ENCODE measurements at regions not wholly inside any gene's neighbourhood (a gene's known extent, or its start where the extent isn't known, plus 50 kb on each side); places are given as distances from the start of the nearest gene placed in this dataset.

DNA sequence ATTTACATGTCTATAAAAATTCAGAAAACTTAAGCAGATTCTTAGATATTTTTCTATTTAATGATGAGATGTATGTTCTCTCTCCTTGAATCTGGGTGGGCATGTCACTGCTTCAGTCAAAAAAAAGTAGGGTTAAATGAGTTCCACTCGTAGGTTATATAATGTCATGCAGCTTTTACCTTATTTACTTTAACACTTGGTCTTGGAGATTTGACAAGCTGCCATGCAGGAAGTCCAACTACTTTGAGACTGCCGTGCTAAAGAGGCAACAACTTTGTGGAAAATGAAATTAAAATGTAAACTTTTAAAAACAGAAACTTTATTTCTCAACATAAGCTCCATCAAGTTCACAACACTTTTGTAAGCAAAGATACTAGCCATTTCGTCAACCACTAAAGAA is 1336.0 kb upstream of the CDH8 start:
- H3K4me1 ChIP-seq, result no peaks in the 10 kb centered on the region
- 29 to 36% (median 33%) methylated on average over 3 of the region's 3 CpGs for WGBS, 4 donors
- no peaks in the 10 kb centered on the region for H3K9me3 ChIP-seq
- ATAC-seq, result no peak
- no peak for DNase-seq
- intact Hi-C loops (cut with DNase I), result no loop called here
- H3K27me3 ChIP-seq, result no peaks in the 10 kb centered on the region
- H3K36me3 ChIP-seq, result no peaks in the 10 kb centered on the region
- no peak overlapping the region for H3K4me3 ChIP-seq
- TF ChIP-seq POLR2A (IDR thresholded peaks at IDR 0.05), result no peak
- TF ChIP-seq, protein P1, sequence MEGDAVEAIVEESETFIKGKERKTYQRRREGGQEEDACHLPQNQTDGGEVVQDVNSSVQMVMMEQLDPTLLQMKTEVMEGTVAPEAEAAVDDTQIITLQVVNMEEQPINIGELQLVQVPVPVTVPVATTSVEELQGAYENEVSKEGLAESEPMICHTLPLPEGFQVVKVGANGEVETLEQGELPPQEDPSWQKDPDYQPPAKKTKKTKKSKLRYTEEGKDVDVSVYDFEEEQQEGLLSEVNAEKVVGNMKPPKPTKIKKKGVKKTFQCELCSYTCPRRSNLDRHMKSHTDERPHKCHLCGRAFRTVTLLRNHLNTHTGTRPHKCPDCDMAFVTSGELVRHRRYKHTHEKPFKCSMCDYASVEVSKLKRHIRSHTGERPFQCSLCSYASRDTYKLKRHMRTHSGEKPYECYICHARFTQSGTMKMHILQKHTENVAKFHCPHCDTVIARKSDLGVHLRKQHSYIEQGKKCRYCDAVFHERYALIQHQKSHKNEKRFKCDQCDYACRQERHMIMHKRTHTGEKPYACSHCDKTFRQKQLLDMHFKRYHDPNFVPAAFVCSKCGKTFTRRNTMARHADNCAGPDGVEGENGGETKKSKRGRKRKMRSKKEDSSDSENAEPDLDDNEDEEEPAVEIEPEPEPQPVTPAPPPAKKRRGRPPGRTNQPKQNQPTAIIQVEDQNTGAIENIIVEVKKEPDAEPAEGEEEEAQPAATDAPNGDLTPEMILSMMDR (IDR thresholded peaks at IDR 0.05), result no peak
- no peak overlapping the region for H3K27ac ChIP-seq

DNA sequence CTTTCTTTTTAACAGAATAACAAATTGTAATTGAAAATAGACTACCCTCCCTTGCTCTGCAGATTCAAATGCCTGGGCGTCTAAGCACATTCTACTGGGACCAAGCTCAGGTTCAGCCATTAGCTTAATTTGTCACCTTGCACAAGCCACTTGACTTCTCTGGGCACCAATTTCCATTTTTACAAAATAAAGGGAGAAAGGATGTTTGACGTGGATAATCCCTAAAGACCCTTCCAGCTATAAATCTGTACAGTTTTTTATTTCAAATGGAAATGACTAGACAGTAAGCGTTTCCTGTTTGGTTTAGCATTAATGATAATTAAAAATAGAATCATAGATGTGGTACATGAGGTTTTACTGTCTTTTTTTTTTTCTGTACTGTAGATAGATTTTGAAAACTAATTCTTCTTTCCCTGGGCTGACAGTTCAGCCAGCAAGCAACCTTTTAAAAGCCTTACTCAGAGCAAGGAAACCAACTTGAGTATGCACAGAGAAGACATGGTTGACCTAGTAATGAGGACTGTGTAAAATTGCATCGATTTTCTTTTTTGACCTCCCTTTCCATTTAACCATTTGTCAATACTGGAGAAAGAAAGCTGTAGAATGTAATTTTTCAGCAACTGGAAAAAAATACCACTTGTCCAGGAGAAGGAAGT is 1329.5 kb upstream of the CDH8 start:
- Histone ChIP-seq H3K27ac (no peak overlapping the region), H3K4me3 (no peak overlapping the region), H3K4me1 (no peaks in the 10 kb centered on the region), H3K36me3 (no peaks in the 10 kb centered on the region), H3K9me3 (no peaks in the 10 kb centered on the region), H3K27me3 (no peaks in the 10 kb centered on the region)
- DNase-seq (no peak), ATAC-seq (no peak)
- TF ChIP-seq, protein P1 (IDR thresholded peaks at IDR 0.05), result no peak
- TF ChIP-seq POLR2A (IDR thresholded peaks at IDR 0.05), result no peak
- intact Hi-C loops (cut with DNase I), result loop anchor here in 2 of 10 donors (10.0 kb wide), 1 partner anchor 689 kb away; no protein-coding TSS in a partner anchor
- WGBS, 4 donors, result 54 to 72% (median 61%) methylated on average over 4 of the region's 4 CpGs

DNA sequence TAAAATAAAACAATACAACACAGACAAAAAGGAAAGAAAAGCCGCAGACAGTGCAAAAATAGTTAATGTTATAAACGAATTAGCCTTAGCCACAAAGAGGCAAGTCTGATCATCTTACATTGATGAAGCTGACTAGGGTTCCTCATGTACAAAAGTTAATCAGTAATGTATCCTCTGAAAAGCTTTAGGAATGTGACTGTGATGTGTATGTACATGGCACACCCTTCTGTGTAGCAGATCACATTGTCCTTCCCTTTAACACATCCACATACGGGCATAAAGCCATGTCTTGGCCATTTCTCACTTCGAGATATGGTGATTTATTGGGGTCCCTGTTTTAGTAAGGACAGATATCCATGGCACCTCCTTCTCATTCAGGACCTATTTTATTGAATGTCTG is 1327.5 kb upstream of the CDH8 start:
- WGBS, 4 donors, result 71 to 80% (median 75%) methylated on average over 4 of the region's 4 CpGs
- Histone ChIP-seq H3K4me1 (no peaks in the 10 kb centered on the region), H3K27me3 (no peaks in the 10 kb centered on the region), H3K4me3 (no peak overlapping the region), H3K27ac (no peak overlapping the region), H3K9me3 (no peaks in the 10 kb centered on the region), H3K36me3 (no peaks in the 10 kb centered on the region)
- no peak for ATAC-seq
- intact Hi-C loops (cut with DNase I), result loop anchor here in 4 of 10 donors (5.0 to 10.0 kb wide), 2 partner anchors 691 to 1754 kb away; no protein-coding TSS in a partner anchor
- no peak for DNase-seq
- TF ChIP-seq, protein P1 (IDR thresholded peaks at IDR 0.05), result no peak
- TF ChIP-seq POLR2A (IDR thresholded peaks at IDR 0.05), result no peak

DNA sequence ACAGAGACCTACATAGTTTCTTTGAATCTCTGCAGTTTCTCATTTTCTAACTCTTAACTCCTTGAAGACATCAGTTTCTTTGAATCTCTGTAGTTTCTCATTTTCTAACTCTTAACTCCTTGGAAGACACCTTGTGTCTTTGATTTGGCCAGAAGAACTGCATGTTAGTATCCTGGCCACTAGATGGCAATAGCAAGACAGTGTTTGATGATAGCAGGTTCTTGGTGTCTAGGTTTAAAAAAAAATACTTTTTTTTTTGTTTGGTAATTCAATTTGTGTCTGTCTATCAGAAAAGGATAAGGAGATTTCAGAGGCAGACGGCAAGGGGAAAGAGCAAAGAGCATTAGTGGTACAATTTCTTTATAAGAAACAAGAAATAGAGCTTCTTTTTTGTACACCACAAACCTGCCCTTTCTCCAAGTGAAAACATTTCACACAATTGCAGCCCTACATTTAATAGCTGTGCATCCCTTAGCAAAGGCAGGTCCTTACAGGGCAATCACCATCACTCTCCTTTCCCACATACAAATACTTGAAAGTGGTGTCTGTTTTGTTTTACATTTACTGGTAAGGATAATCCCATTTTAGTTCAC is 1324.9 kb upstream of the CDH8 start:
- ATAC-seq, result peak in 1 of 4 donors; percentile 45
- no peak overlapping the region for H3K27ac ChIP-seq
- H3K36me3 ChIP-seq, result no peaks in the 10 kb centered on the region
- TF ChIP-seq, protein P1 (IDR thresholded peaks at IDR 0.05), result peak; percentile 61 to 81 (median 69)
- TF ChIP-seq POLR2A (IDR thresholded peaks at IDR 0.05), result no peak
- no peaks in the 10 kb centered on the region for H3K27me3 ChIP-seq
- DNase-seq, result no peak
- H3K4me1 ChIP-seq, result no peaks in the 10 kb centered on the region
- no peak overlapping the region for H3K4me3 ChIP-seq
- intact Hi-C loops (cut with DNase I), result loop anchor here in 4 of 10 donors (5.0 to 10.0 kb wide), 2 partner anchors 694 to 1756 kb away; no protein-coding TSS in a partner anchor
- H3K9me3 ChIP-seq, result no peaks in the 10 kb centered on the region
- 0 to 3% (median 1%) methylated on average over 1 of the region's 1 CpG for WGBS, 4 donors
